Tibial nerve (tissue), 4 donors: ENCODE measurements at regions not wholly inside any gene's neighbourhood (a gene's known extent, or its start where the extent isn't known, plus 50 kb on each side); places are given as distances from the start of the nearest gene placed in this dataset.

Experiments
- CTCF ChIP-seq, 5 experiments: fragments of 200-600 bp in 3 of 5; fragments of 450-650 bp in 2 of 5; sonication (generic) in 3 of 5; IDR thresholded peaks; one replicate each; pipeline ENCODE4 v1.5.1; 2016 to 2019; ENCODE audit warnings: antibody characterized with exemption in 5 of 5, mild to moderate bottlenecking in 3 of 5, moderate library complexity in 2 of 5
- EP300 ChIP-seq, 2 donors: sonication (generic); formaldehyde crosslinking; IDR thresholded peaks; one replicate each; pipeline ENCODE4 v1.6.1; 2017; ENCODE audit warnings: antibody characterized with exemption in 2 of 2, mild to moderate bottlenecking in 1 of 2
- POLR2A ChIP-seq, 2 donors: fragments of 450-650 bp; IDR thresholded peaks; one replicate each; pipeline ENCODE4 v1.6.1; 2017; ENCODE audit warnings: antibody characterized with exemption in 2 of 2, mild to moderate bottlenecking in 2 of 2, moderate library complexity in 2 of 2

- TF ChIP-seq CTCF (IDR thresholded peaks at IDR 0.05) (no peak), EP300 (IDR thresholded peaks at IDR 0.05) (no peak), POLR2A (IDR thresholded peaks at IDR 0.05) (no peak)
Measured at GRCh38 chr11:11691296-11692151, 69.7 kb upstream of the GALNT18 start.
